Neural crest cell (in vitro differentiated cells): ENCODE measurements at regions not wholly inside any gene's neighbourhood (a gene's known extent, or its start where the extent isn't known, plus 50 kb on each side); places are given as distances from the start of the nearest gene placed in this dataset.

Experiments used
- DNase-seq: peaks from one replicate; pipeline ENCODE4 v3.0.0; 2021; ENCODE audit warnings: low read depth, mixed read lengths, low spot score
- H3K27ac Mint-ChIP-seq: one replicate; pipeline ENCODE4 v1.8.0; 2021; ENCODE audit warnings: mild to moderate bottlenecking, mixed read lengths; ENCODE audit not compliant: unreplicated experiment
- H3K27me3 Mint-ChIP-seq: 2 replicates; pipeline ENCODE4 v1.8.0; 2021; ENCODE audit warnings: low read depth, mild to moderate bottlenecking, mixed read lengths
- H3K36me3 Mint-ChIP-seq: 2 replicates; pipeline ENCODE4 v1.8.0; 2021; ENCODE audit warnings: low read depth, mild to moderate bottlenecking, mixed read lengths
- H3K4me1 Mint-ChIP-seq: 2 replicates; pipeline ENCODE4 v1.8.0; 2021; ENCODE audit warnings: mixed read lengths
- H3K4me3 Mint-ChIP-seq: one replicate; pipeline ENCODE4 v1.8.0; 2021; ENCODE audit warnings: mild to moderate bottlenecking, mixed read lengths
- H3K9me3 Mint-ChIP-seq: 2 replicates; pipeline ENCODE4 v1.8.0; 2021; ENCODE audit warnings: mixed read lengths
- TF ChIP-seq, protein P1 (sequence below): fragments of 200-600 bp; sonication (generic); conservative IDR thresholded peaks from 2 replicates; pipeline ENCODE4 v1.5.0; 2021; ENCODE audit warnings: antibody characterized with exemption, mild to moderate bottlenecking

DNA sequence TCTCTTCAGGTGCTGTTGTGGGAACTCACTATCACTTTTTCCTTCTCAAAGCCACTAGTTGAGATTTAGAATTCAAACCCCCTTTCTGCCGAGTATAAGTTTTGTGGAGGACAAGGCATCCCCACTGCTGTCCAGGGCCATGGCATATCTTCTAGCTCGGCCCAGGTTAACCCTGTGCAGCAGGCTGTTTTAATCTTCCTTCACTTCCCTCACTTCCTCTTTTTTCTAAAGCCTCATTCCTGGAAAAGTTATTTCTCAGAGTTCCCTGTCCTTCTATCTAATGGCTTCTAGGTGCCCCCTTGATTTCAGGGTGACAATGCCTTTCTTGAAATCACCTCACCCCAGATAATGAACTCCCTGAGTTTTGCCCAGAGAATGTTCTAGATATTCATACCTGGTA is 222.3 kb downstream of the SNX10 start:
- DNase-seq = no peak

DNA sequence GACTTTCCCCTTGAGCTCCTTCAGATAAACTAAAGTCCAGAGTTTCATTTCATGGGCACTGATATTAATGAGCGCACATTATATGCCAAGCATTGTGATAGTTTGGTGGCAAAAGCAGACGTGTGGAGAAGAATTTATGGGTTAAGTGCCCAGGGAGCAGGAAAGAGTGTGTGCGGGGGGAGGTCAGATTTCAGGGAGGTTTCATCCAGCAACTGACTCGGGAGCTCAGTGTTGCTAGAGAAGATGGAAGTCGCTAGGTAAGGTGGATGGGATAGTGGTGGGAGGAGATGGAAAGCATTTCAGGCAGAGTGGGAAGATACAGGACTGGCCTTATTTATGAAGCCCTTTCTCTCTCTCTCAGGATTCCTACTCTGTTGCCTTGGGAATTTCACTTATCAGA is 223.0 kb downstream of the SNX10 start:
- no peak overlapping the region for H3K4me3 Mint-ChIP-seq
- no peak for DNase-seq
- H3K9me3 Mint-ChIP-seq = no peaks in the 10 kb centered on the region
- no peaks in the 10 kb centered on the region for H3K4me1 Mint-ChIP-seq
- no peak overlapping the region for H3K27ac Mint-ChIP-seq
- H3K36me3 Mint-ChIP-seq = no peaks in the 10 kb centered on the region
- H3K27me3 Mint-ChIP-seq = no peaks in the 10 kb centered on the region
- TF ChIP-seq, protein P1, sequence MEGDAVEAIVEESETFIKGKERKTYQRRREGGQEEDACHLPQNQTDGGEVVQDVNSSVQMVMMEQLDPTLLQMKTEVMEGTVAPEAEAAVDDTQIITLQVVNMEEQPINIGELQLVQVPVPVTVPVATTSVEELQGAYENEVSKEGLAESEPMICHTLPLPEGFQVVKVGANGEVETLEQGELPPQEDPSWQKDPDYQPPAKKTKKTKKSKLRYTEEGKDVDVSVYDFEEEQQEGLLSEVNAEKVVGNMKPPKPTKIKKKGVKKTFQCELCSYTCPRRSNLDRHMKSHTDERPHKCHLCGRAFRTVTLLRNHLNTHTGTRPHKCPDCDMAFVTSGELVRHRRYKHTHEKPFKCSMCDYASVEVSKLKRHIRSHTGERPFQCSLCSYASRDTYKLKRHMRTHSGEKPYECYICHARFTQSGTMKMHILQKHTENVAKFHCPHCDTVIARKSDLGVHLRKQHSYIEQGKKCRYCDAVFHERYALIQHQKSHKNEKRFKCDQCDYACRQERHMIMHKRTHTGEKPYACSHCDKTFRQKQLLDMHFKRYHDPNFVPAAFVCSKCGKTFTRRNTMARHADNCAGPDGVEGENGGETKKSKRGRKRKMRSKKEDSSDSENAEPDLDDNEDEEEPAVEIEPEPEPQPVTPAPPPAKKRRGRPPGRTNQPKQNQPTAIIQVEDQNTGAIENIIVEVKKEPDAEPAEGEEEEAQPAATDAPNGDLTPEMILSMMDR = no peak

More for the DNA sequence above, 222.3 kb downstream of the SNX10 start:
- Mint-ChIP-seq H3K4me3 (no peak overlapping the region), H3K36me3 (no peaks in the 10 kb centered on the region), H3K27ac (no peak overlapping the region), H3K4me1 (peaks cover 4% of the 10 kb centered on the region), H3K9me3 (no peaks in the 10 kb centered on the region), H3K27me3 (no peaks in the 10 kb centered on the region)
- TF ChIP-seq, protein P1 = no peak

DNA sequence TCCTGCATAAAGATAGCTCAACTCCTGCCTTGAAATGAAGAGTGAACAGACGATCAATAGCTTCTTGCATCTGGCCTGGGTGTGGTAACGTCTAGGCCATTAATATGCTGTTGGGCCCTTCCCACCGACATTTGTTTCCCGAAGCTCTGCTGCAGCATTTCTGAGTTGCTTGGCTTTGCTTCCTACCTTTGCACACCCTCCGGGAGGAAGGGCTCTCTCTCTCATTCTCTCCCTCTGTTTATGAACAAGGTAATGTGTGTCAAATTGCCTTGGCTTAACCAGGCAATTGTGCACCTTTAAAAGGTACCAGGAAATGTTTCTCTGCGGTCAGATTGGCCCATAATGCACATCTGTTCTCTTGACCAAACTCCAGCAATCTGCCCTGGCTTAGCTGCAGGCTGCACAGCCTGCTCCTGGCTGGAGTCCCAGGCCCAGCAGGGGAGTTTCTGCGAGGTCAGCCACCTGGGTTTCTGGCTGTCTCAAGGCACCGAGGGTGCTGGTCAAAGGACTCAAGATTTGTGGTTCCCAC is 223.7 kb downstream of the SNX10 start:
- no peak for DNase-seq
- H3K27ac Mint-ChIP-seq = no peak overlapping the region
- no peaks in the 10 kb centered on the region for H3K9me3 Mint-ChIP-seq
- no peak overlapping the region for H3K4me3 Mint-ChIP-seq
- TF ChIP-seq, protein P1 = no peak
- H3K27me3 Mint-ChIP-seq = no peaks in the 10 kb centered on the region
- H3K36me3 Mint-ChIP-seq = no peaks in the 10 kb centered on the region
- H3K4me1 Mint-ChIP-seq = no peaks in the 10 kb centered on the region

DNA sequence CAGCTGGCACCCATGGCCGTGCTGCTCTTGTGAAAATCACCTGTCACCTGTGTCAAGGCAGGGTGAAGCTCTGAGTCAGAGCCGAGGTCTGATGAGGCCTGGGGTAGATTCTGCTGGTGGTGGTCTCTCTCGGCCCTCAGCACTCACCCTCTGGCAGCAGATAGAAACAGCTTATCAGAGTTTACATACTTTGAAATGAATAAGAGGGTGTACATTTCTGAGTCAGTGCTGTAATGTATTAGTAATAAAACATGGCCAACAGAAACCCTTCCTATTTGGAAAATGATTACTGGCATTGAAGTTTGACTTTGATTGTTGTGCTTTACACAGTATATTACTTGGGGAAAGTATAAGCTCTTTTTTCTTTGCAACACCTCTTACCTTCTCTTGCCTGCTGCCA is 228.8 kb downstream of the SNX10 start:
- H3K36me3 Mint-ChIP-seq = no peaks in the 10 kb centered on the region
- no peaks in the 10 kb centered on the region for H3K4me1 Mint-ChIP-seq
- TF ChIP-seq, protein P1 = no peak
- DNase-seq = no peak
- no peaks in the 10 kb centered on the region for H3K27me3 Mint-ChIP-seq
- H3K4me3 Mint-ChIP-seq = no peak overlapping the region
- peaks cover 7% of the 10 kb centered on the region for H3K9me3 Mint-ChIP-seq
- no peak overlapping the region for H3K27ac Mint-ChIP-seq

DNA sequence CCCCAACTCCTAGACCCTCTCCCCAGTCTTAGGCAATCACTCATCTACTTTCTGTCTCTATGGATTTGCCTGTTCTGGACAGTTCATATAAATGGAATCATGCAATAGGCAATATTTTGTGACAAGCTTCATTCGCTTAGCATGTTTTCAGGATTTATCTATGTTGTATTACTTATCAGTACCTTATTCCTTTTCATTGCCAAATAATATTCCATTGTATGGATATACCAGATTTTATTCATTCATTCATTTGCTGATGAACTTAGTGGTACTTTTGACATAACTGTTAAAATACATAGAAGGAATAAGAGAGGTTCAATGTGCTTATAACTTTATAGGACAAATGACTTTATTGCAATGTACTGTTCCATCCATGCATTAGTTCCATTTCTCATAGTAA is 231.0 kb downstream of the SNX10 start:
- no peaks in the 10 kb centered on the region for H3K36me3 Mint-ChIP-seq
- no peaks in the 10 kb centered on the region for H3K27me3 Mint-ChIP-seq

More for the DNA sequence above, 231.0 kb downstream of the SNX10 start:
- Mint-ChIP-seq H3K27ac (no peak overlapping the region), H3K9me3 (peaks cover 7% of the 10 kb centered on the region), H3K4me3 (no peak overlapping the region), H3K4me1 (no peaks in the 10 kb centered on the region)
- no peak for DNase-seq
- TF ChIP-seq, protein P1 = no peak
